ENCODE measurements at regions not wholly inside any gene's neighbourhood (a gene's known extent, or its start where the extent isn't known, plus 50 kb on each side); places are given as distances from the start of the nearest gene placed in this dataset.

DNA sequence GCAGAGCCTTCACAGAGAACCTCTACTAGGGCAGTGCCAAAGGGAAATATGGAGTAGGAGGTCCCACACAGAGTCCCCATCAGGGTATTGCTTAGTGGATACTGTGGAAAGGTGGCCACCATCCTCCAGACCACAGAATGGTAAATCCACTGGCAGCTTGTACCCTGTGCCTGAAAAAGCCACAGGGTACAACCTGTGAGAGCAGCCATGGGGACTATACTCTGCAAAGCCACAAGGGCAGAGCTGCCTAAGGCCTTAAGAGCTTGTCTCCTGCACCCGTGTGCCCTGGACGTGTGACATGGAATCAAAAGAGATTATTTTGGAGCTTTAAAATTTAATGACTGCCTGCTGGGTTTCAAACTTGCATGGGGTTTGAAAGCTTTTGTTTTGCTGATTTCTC is 118.0 kb upstream of the SEC14L1 start:
- Histone ChIP-seq H3K4me3 (no peak overlapping the region), H3K9ac (no peak overlapping the region), H3K36me3 (no peaks in the 10 kb centered on the region), H3K27ac (no peak overlapping the region), H3K4me2 (no peak overlapping the region), H2AFZ (replicated peaks) (no peak overlapping the region), H3K27me3 (no peaks in the 10 kb centered on the region), H3K4me1 (peaks cover 8% of the 10 kb centered on the region), H3F3A (ENCODE audit: low read depth) (peaks cover 19% of the 10 kb centered on the region), H4K20me1 (ENCODE audit: low read depth) (no peaks in the 10 kb centered on the region), H3K9me3 (ENCODE audit: low read depth) (no peaks in the 10 kb centered on the region), H3K79me2 (ENCODE audit: low read depth) (no peaks in the 10 kb centered on the region)
- no peak for DNase-seq (ENCODE audit: low spot score)
- H3K27ac Mint-ChIP-seq: no peak overlapping the region
- H3K4me1 Mint-ChIP-seq: peaks cover 11% of the 10 kb centered on the region
- H3K9me3 Mint-ChIP-seq: no peaks in the 10 kb centered on the region
- H3K36me3 Mint-ChIP-seq: no peaks in the 10 kb centered on the region
- H3K4me3 Mint-ChIP-seq: no peak overlapping the region
- H3K27me3 Mint-ChIP-seq (ENCODE audit: insufficient read depth, low read depth): no peaks in the 10 kb centered on the region
- TF ChIP-seq EZH2 (IDR thresholded peaks at IDR 0.05) (no peak), EZH2phosphoT487 (IDR thresholded peaks at IDR 0.05) (no peak)
- TF ChIP-seq, protein P1, sequence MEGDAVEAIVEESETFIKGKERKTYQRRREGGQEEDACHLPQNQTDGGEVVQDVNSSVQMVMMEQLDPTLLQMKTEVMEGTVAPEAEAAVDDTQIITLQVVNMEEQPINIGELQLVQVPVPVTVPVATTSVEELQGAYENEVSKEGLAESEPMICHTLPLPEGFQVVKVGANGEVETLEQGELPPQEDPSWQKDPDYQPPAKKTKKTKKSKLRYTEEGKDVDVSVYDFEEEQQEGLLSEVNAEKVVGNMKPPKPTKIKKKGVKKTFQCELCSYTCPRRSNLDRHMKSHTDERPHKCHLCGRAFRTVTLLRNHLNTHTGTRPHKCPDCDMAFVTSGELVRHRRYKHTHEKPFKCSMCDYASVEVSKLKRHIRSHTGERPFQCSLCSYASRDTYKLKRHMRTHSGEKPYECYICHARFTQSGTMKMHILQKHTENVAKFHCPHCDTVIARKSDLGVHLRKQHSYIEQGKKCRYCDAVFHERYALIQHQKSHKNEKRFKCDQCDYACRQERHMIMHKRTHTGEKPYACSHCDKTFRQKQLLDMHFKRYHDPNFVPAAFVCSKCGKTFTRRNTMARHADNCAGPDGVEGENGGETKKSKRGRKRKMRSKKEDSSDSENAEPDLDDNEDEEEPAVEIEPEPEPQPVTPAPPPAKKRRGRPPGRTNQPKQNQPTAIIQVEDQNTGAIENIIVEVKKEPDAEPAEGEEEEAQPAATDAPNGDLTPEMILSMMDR (IDR thresholded peaks at IDR 0.05): no peak

- Mint-ChIP-seq H3K36me3 (no peaks in the 10 kb centered on the region), H3K4me3 (no peak overlapping the region), H3K9me3 (no peaks in the 10 kb centered on the region), H3K27me3 (ENCODE audit: insufficient read depth, low read depth) (peaks cover 6% of the 10 kb centered on the region), H3K27ac (no peak overlapping the region), H3K4me1 (no peaks in the 10 kb centered on the region)
- Histone ChIP-seq H3K4me3 (no peak overlapping the region), H3K27ac (no peak overlapping the region), H3K4me2 (no peak overlapping the region), H2AFZ (replicated peaks) (no peak overlapping the region), H3K9ac (no peak overlapping the region), H3K9me3 (ENCODE audit: low read depth) (no peaks in the 10 kb centered on the region), H3K4me1 (no peaks in the 10 kb centered on the region), H4K20me1 (ENCODE audit: low read depth) (no peaks in the 10 kb centered on the region), H3K36me3 (no peaks in the 10 kb centered on the region), H3K27me3 (no peaks in the 10 kb centered on the region), H3K79me2 (ENCODE audit: low read depth) (no peaks in the 10 kb centered on the region), H3F3A (ENCODE audit: low read depth) (peaks cover 5% of the 10 kb centered on the region)
- no peak for DNase-seq (ENCODE audit: low spot score)
- no peak for TF ChIP-seq EZH2 (IDR thresholded peaks at IDR 0.05)
These were observed 115.0 kb upstream of the SEC14L1 start for GRCh38 chr17:77025781-77026180.

GRCh38 chr17:77027271-77027889 is 113.4 kb upstream of the SEC14L1 start:
- peaks cover 3% of the 10 kb centered on the region for H3K9me3 Mint-ChIP-seq
- no peaks in the 10 kb centered on the region for H3K36me3 Mint-ChIP-seq
- H3K36me3 ChIP-seq: no peaks in the 10 kb centered on the region
- H3K27ac ChIP-seq: no peak overlapping the region
- H4K20me1 ChIP-seq (ENCODE audit: low read depth): no peaks in the 10 kb centered on the region
- no peaks in the 10 kb centered on the region for H3K79me2 ChIP-seq (ENCODE audit: low read depth)
- no peak overlapping the region for H3K4me3 Mint-ChIP-seq
- TF ChIP-seq EZH2 (IDR thresholded peaks at IDR 0.05): no peak
- TF ChIP-seq, protein P1 (IDR thresholded peaks at IDR 0.05): no peak
- TF ChIP-seq EZH2phosphoT487 (IDR thresholded peaks at IDR 0.05): no peak
- no peaks in the 10 kb centered on the region for H3K27me3 ChIP-seq
- H3K4me1 Mint-ChIP-seq: no peaks in the 10 kb centered on the region
- H3K4me2 ChIP-seq: no peak overlapping the region
- H3K9ac ChIP-seq: no peak overlapping the region
- no peak overlapping the region for H2AFZ ChIP-seq (replicated peaks)
- H3K27ac Mint-ChIP-seq: no peak overlapping the region
- H3K27me3 Mint-ChIP-seq (ENCODE audit: insufficient read depth, low read depth): peaks cover 6% of the 10 kb centered on the region
- H3F3A ChIP-seq (ENCODE audit: low read depth): no peaks in the 10 kb centered on the region
- no peak for DNase-seq (ENCODE audit: low spot score)
- no peaks in the 10 kb centered on the region for H3K4me1 ChIP-seq
- H3K4me3 ChIP-seq: no peak overlapping the region
- H3K9me3 ChIP-seq (ENCODE audit: low read depth): no peaks in the 10 kb centered on the region

- Histone ChIP-seq H3K79me2 (ENCODE audit: low read depth) (no peaks in the 10 kb centered on the region), H4K20me1 (ENCODE audit: low read depth) (no peaks in the 10 kb centered on the region), H3K9ac (no peak overlapping the region), H3K36me3 (no peaks in the 10 kb centered on the region), H3K4me1 (no peaks in the 10 kb centered on the region), H3K9me3 (ENCODE audit: low read depth) (no peaks in the 10 kb centered on the region), H2AFZ (replicated peaks) (no peak overlapping the region), H3K27ac (no peak overlapping the region), H3K4me3 (no peak overlapping the region), H3K27me3 (no peaks in the 10 kb centered on the region), H3F3A (ENCODE audit: low read depth) (no peaks in the 10 kb centered on the region), H3K4me2 (no peak overlapping the region)
- no peak overlapping the region for H3K27ac Mint-ChIP-seq
- DNase-seq (ENCODE audit: low spot score): no peak
- H3K4me3 Mint-ChIP-seq: no peak overlapping the region
- no peaks in the 10 kb centered on the region for H3K36me3 Mint-ChIP-seq
- no peak for TF ChIP-seq EZH2phosphoT487 (IDR thresholded peaks at IDR 0.05)
- TF ChIP-seq EZH2 (IDR thresholded peaks at IDR 0.05): no peak
- TF ChIP-seq, protein P1 (IDR thresholded peaks at IDR 0.05): no peak
- H3K4me1 Mint-ChIP-seq: no peaks in the 10 kb centered on the region
- peaks cover 3% of the 10 kb centered on the region for H3K9me3 Mint-ChIP-seq
- peaks cover 6% of the 10 kb centered on the region for H3K27me3 Mint-ChIP-seq (ENCODE audit: insufficient read depth, low read depth)
These were observed 111.9 kb upstream of the SEC14L1 start for GRCh38 chr17:77028900-77029299.

Measured in neural progenitor cell (in vitro differentiated cells).